ENCODE measurements at regions not wholly inside any gene's neighbourhood (a gene's known extent, or its start where the extent isn't known, plus 50 kb on each side); places are given as distances from the start of the nearest gene placed in this dataset.

DNA sequence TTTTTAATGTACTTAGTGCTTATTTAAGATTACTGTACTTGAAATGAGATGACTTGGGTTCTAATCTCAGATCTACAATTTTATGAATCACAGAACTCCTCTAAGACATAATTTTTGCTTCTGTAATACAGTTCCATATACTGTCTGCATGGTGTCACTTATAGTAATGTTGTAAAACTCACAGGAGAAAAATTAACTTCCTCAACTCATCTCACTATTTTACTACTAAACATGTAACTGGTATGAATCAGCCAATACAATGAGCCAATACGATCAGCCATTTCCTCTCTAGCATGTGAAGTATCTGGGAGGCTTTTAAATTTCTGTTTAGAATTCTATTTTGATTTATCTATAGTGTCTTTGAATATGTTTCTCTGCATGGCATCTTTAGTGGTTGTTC lies 85.3 kb downstream of the NHLRC3 start:
- Histone ChIP-seq H3K9me2 (ENCODE audit: insufficient read depth) (no peaks in the 10 kb centered on the region), H3K9ac (no peak overlapping the region), H4K20me1 (ENCODE audit: insufficient read depth) (no peaks in the 10 kb centered on the region), H3F3A (ENCODE audit: insufficient read depth) (no peaks in the 10 kb centered on the region), H3K4me2 (ENCODE audit: unreplicated experiment) (no peak overlapping the region), H3K27me3 (replicated peaks; ENCODE audit: insufficient read depth) (peaks cover 16% of the 10 kb centered on the region; the same call in 1 of the 2 replicates), H3K9me3 (ENCODE audit: low read depth) (no peaks in the 10 kb centered on the region), H2AFZ (no peak overlapping the region), H3K36me3 (ENCODE audit: low read depth) (no peaks in the 10 kb centered on the region), H3K4me3 (no peak overlapping the region), H3K4me1 (ENCODE audit: insufficient read depth) (no peaks in the 10 kb centered on the region), H3K27ac (no peak overlapping the region), H3K79me2 (ENCODE audit: insufficient read depth) (no peaks in the 10 kb centered on the region)
- 34 to 36% methylated on average over 1 of the region's 1 CpG for WGBS, 2 experiments (ENCODE audit: low coverage in 1 of 2, low lambda C conversion rate in 2 of 2, missing lambda C conversion rate in 2 of 2)
- no peak for TF ChIP-seq EZH2phosphoT487 (IDR thresholded peaks at IDR 0.05; ENCODE audit: insufficient read depth, low read depth)
- no peak for TF ChIP-seq EZH2 (IDR thresholded peaks at IDR 0.05; ENCODE audit: insufficient read depth, poor library complexity, severe bottlenecking)
- DNase-seq: no peak
- in situ Hi-C loops (cut with MboI): no loop called here

GRCh38 chr13:39129213-39129612 lies 91.0 kb downstream of the NHLRC3 start:
- no peaks in the 10 kb centered on the region for H3K9me2 ChIP-seq (ENCODE audit: insufficient read depth)
- H3K4me2 ChIP-seq (ENCODE audit: unreplicated experiment): no peak overlapping the region
- no peaks in the 10 kb centered on the region for H3F3A ChIP-seq (ENCODE audit: insufficient read depth)
- H3K27me3 ChIP-seq (replicated peaks; ENCODE audit: insufficient read depth): peaks cover 16% of the 10 kb centered on the region; the same call in 1 of the 2 replicates
- H4K20me1 ChIP-seq (ENCODE audit: insufficient read depth): no peaks in the 10 kb centered on the region
- no peak for TF ChIP-seq EZH2 (IDR thresholded peaks at IDR 0.05; ENCODE audit: insufficient read depth, poor library complexity, severe bottlenecking)
- no peak for TF ChIP-seq EZH2phosphoT487 (IDR thresholded peaks at IDR 0.05; ENCODE audit: insufficient read depth, low read depth)
- H2AFZ ChIP-seq: no peak overlapping the region
- H3K27ac ChIP-seq: no peak overlapping the region
- no peak for DNase-seq
- in situ Hi-C loops (cut with MboI): no loop called here
- H3K9me3 ChIP-seq (ENCODE audit: low read depth): no peaks in the 10 kb centered on the region
- H3K9ac ChIP-seq: no peak overlapping the region
- no peaks in the 10 kb centered on the region for H3K4me1 ChIP-seq (ENCODE audit: insufficient read depth)
- no peaks in the 10 kb centered on the region for H3K36me3 ChIP-seq (ENCODE audit: low read depth)
- H3K79me2 ChIP-seq (ENCODE audit: insufficient read depth): no peaks in the 10 kb centered on the region
- H3K4me3 ChIP-seq: no peak overlapping the region
- 28 to 33% methylated on average over 6 of the region's 6 CpGs for WGBS, 2 experiments (ENCODE audit: low coverage in 1 of 2, low lambda C conversion rate in 2 of 2, missing lambda C conversion rate in 2 of 2)

DNA sequence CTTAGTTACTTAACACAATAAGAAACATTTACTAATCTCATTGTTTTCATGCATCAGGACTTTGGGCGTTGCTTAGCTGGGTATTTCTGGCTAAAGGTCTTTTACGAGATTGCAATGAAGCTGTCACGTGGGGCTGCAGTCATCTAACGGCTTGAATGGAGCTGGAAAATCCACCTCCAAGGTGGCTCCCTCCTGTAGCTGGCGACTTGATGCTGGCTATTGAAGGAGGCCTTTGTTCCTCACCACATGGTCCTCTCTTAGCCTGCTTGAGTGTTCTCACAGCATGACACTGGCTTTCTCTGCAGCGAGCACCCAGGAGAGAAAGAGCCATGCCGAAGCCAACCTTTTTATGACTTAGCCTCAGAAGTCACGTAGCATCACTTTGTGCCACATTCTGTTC lies 92.0 kb downstream of the NHLRC3 start:
- no peaks in the 10 kb centered on the region for H3K9me3 ChIP-seq (ENCODE audit: low read depth)
- no peaks in the 10 kb centered on the region for H3K4me1 ChIP-seq (ENCODE audit: insufficient read depth)
- H3K4me3 ChIP-seq: no peak overlapping the region
- H3F3A ChIP-seq (ENCODE audit: insufficient read depth): no peaks in the 10 kb centered on the region
- H3K9me2 ChIP-seq (ENCODE audit: insufficient read depth): no peaks in the 10 kb centered on the region
- no peak overlapping the region for H2AFZ ChIP-seq
- WGBS, 2 experiments (ENCODE audit: low coverage in 1 of 2, low lambda C conversion rate in 2 of 2, missing lambda C conversion rate in 2 of 2): 47 to 48% methylated on average over 8 of the region's 8 CpGs
- no peak overlapping the region for H3K9ac ChIP-seq
- no peaks in the 10 kb centered on the region for H4K20me1 ChIP-seq (ENCODE audit: insufficient read depth)
- DNase-seq: no peak
- no peak overlapping the region for H3K27ac ChIP-seq
- in situ Hi-C loops (cut with MboI): no loop called here
- H3K36me3 ChIP-seq (ENCODE audit: low read depth): no peaks in the 10 kb centered on the region
- TF ChIP-seq EZH2phosphoT487 (IDR thresholded peaks at IDR 0.05; ENCODE audit: insufficient read depth, low read depth) (no peak), EZH2 (IDR thresholded peaks at IDR 0.05; ENCODE audit: insufficient read depth, poor library complexity, severe bottlenecking) (no peak)
- H3K4me2 ChIP-seq (ENCODE audit: unreplicated experiment): no peak overlapping the region
- 0 out of 2 replicates have a peak, but pooled peaks cover 11% of the 10 kb centered on the region for H3K27me3 ChIP-seq (replicated peaks; ENCODE audit: insufficient read depth)
- H3K79me2 ChIP-seq (ENCODE audit: insufficient read depth): no peaks in the 10 kb centered on the region

DNA sequence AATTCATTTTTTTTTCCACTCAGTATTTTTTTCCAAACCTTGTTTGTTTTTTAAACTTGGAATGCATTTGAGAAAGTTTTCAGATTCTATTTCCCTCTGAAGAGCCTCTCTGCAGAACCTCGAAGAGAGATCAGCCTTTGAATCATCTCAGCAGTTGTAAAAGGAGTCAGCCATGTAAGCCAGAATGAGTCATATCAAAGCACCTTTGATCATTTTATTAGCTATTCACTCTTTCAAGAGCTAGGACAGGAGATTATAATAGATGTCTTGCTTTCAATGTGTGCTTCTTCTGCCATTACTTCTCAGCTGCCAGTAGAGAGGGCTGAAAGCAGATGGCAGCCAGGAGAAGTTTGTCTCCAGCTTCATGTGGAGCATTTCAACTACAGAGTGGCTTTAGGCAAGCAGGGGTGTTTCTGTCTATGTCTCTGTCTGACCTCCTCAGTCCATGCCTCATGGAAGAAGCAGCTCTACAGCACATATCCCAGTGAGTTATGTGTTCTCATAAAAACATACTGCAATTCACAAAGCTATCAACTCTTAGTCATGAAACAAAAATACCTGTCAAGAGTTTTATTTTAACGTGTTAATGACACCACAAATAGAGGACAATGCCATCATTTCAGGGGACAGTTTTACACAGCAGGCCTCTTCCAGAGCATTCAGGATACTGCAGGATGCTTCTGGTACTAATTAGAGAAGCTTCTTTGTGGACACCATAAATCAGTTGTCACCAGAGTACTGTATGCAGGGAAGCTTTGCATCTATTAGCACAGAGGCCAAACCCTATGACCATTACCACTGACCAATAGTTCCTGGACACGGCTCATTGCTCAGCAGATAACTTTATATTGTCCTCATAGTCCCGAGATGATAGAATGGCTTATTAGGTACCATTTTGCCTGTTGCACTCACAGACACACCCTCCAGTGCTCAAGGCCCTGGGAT lies 94.3 kb downstream of the NHLRC3 start:
- WGBS, 2 experiments (ENCODE audit: low coverage in 1 of 2, low lambda C conversion rate in 2 of 2, missing lambda C conversion rate in 2 of 2): 16 to 20% methylated on average over 4 of the region's 4 CpGs
- no peak overlapping the region for H3K4me3 ChIP-seq
- H4K20me1 ChIP-seq (ENCODE audit: insufficient read depth): no peaks in the 10 kb centered on the region
- TF ChIP-seq EZH2 (IDR thresholded peaks at IDR 0.05; ENCODE audit: insufficient read depth, poor library complexity, severe bottlenecking): no peak
- TF ChIP-seq EZH2phosphoT487 (IDR thresholded peaks at IDR 0.05; ENCODE audit: insufficient read depth, low read depth): no peak
- DNase-seq: peak; percentile 11
- H3K27me3 ChIP-seq (replicated peaks; ENCODE audit: insufficient read depth): 0 out of 2 replicates have a peak, but pooled peaks cover 9% of the 10 kb centered on the region
- no peaks in the 10 kb centered on the region for H3K79me2 ChIP-seq (ENCODE audit: insufficient read depth)
- no peak overlapping the region for H3K27ac ChIP-seq
- no peaks in the 10 kb centered on the region for H3K9me3 ChIP-seq (ENCODE audit: low read depth)
- no peak overlapping the region for H2AFZ ChIP-seq
- no peak overlapping the region for H3K4me2 ChIP-seq (ENCODE audit: unreplicated experiment)
- H3K36me3 ChIP-seq (ENCODE audit: low read depth): no peaks in the 10 kb centered on the region
- no peak overlapping the region for H3K9ac ChIP-seq
- H3K4me1 ChIP-seq (ENCODE audit: insufficient read depth): no peaks in the 10 kb centered on the region
- H3K9me2 ChIP-seq (ENCODE audit: insufficient read depth): no peaks in the 10 kb centered on the region
- in situ Hi-C loops (cut with MboI): no loop called here
- H3F3A ChIP-seq (ENCODE audit: insufficient read depth): no peaks in the 10 kb centered on the region
